GM23248 (cell line): ENCODE measurements at regions not wholly inside any gene's neighbourhood (a gene's known extent, or its start where the extent isn't known, plus 50 kb on each side); places are given as distances from the start of the nearest gene placed in this dataset.

Source experiments
- DNase-seq: peaks from one replicate; pipeline ENCODE4 v3.0.0-alpha.2; 2015
- H2AFZ ChIP-seq: fragments of 200-600 bp; sonication (generic); 2 replicates; pipeline ENCODE4 v1.6.1; 2016; ENCODE audit warnings: antibody characterized with exemption
- H3F3A ChIP-seq: fragments of 200-600 bp; sonication (generic); 2 replicates; pipeline ENCODE4 v1.6.1; 2016; ENCODE audit warnings: mild to moderate bottlenecking, antibody characterized with exemption, mixed run types; ENCODE audit not compliant: insufficient read depth
- H3K27ac ChIP-seq: fragments of 200-600 bp; sonication (generic); 2 replicates; pipeline ENCODE4 v1.5.1; 2016; ENCODE audit warnings: mild to moderate bottlenecking
- H3K27me3 ChIP-seq: fragments of 200-600 bp; sonication (generic); replicated peaks from 2 replicates; pipeline ENCODE4 v1.6.1; 2016; ENCODE audit warnings: mild to moderate bottlenecking; ENCODE audit not compliant: insufficient read depth
- H3K36me3 ChIP-seq: fragments of 200-600 bp; sonication (generic); 2 replicates; pipeline ENCODE4 v1.6.1; 2016; ENCODE audit warnings: low read depth, mild to moderate bottlenecking
- H3K4me1 ChIP-seq: fragments of 200-600 bp; sonication (generic); 2 replicates; pipeline ENCODE4 v1.6.1; 2016; ENCODE audit warnings: mild to moderate bottlenecking; ENCODE audit not compliant: insufficient read depth
- H3K4me2 ChIP-seq: fragments of 200-600 bp; sonication (generic); one replicate; pipeline ENCODE4 v1.6.1; 2016; ENCODE audit warnings: mild to moderate bottlenecking; ENCODE audit not compliant: unreplicated experiment
- H3K4me3 ChIP-seq: fragments of 200-600 bp; sonication (generic); 2 replicates; pipeline ENCODE4 v1.5.1; 2016; ENCODE audit warnings: mild to moderate bottlenecking
- H3K79me2 ChIP-seq: fragments of 200-600 bp; sonication (generic); 2 replicates; pipeline ENCODE4 v1.6.1; 2016; ENCODE audit warnings: mild to moderate bottlenecking; ENCODE audit not compliant: insufficient read depth
- H3K9ac ChIP-seq: fragments of 200-600 bp; sonication (generic); 2 replicates; pipeline ENCODE4 v1.6.1; 2016; ENCODE audit warnings: mild to moderate bottlenecking
- H3K9me2 ChIP-seq: fragments of 200-600 bp; sonication (generic); 2 replicates; pipeline ENCODE4 v1.6.1; 2016; ENCODE audit warnings: mixed run types, mild to moderate bottlenecking, moderate library complexity; ENCODE audit not compliant: insufficient read depth
- H3K9me3 ChIP-seq: fragments of 200-600 bp; sonication (generic); one replicate; pipeline ENCODE4 v1.6.1; 2017; ENCODE audit warnings: low read depth
- H4K20me1 ChIP-seq: fragments of 200-600 bp; sonication (generic); 2 replicates; pipeline ENCODE4 v1.6.0; 2016; ENCODE audit not compliant: insufficient read depth
- EZH2 ChIP-seq: fragments of 200-600 bp; sonication (generic); IDR thresholded peaks from 2 replicates; pipeline ENCODE4 v1.6.1; 2018; ENCODE audit warnings: antibody characterized with exemption, mild to moderate bottlenecking; ENCODE audit not compliant: insufficient read depth, poor library complexity, severe bottlenecking
- EZH2phosphoT487 ChIP-seq: fragments of 200-600 bp; sonication (generic); IDR thresholded peaks from 2 replicates; pipeline ENCODE4 v1.6.1; 2018; ENCODE audit warnings: antibody characterized with exemption, moderate library complexity, mild to moderate bottlenecking, low read depth; ENCODE audit not compliant: insufficient read depth
- WGBS, 2 experiments: methylation state at CpG; one replicate each; pipeline ENCODE4 v1.1.6; 2015 to 2017; ENCODE audit warnings: low lambda C conversion rate in 2 of 2, low coverage in 1 of 2; ENCODE audit errors: missing lambda C conversion rate in 2 of 2; 5-methylcytosine and 5-hydroxymethylcytosine counted together
- in situ Hi-C: fragments of 300-500 bp; cut with MboI; formaldehyde crosslinking; loops from 2 replicates; pipeline ENCODE4 v1.15.0; 2020

- Histone ChIP-seq H3K4me1 (no peaks in the 10 kb centered on the region), H3K4me3 (no peak overlapping the region), H3F3A (no peaks in the 10 kb centered on the region), H3K4me2 (no peak overlapping the region), H3K27me3 (no peaks in the 10 kb centered on the region), H3K27ac (no peak overlapping the region), H4K20me1 (no peaks in the 10 kb centered on the region), H3K9ac (no peak overlapping the region), H3K9me2 (no peaks in the 10 kb centered on the region), H3K36me3 (no peaks in the 10 kb centered on the region), H2AFZ (no peak overlapping the region), H3K79me2 (no peaks in the 10 kb centered on the region), H3K9me3 (no peaks in the 10 kb centered on the region)
- DNase-seq, result no peak
- TF ChIP-seq EZH2, result no peak
- no peak for TF ChIP-seq EZH2phosphoT487
- in situ Hi-C loops, result no loop called here
- 14 to 16% methylated on average over 3 of the region's 3 CpGs for WGBS, 2 experiments
Measured at GRCh38 chr5:85671223-85671970, 946.3 kb upstream of the COX7C start.

- no peak for DNase-seq
- Histone ChIP-seq H3K9ac (no peak overlapping the region), H3K9me2 (0 out of 2 replicates have a peak, but pooled peaks cover 3% of the 10 kb centered on the region), H2AFZ (no peak overlapping the region), H3K4me3 (no peak overlapping the region), H3K79me2 (no peaks in the 10 kb centered on the region), H3K36me3 (no peaks in the 10 kb centered on the region), H4K20me1 (no peaks in the 10 kb centered on the region), H3F3A (no peaks in the 10 kb centered on the region), H3K4me2 (no peak overlapping the region), H3K27ac (no peak overlapping the region), H3K4me1 (no peaks in the 10 kb centered on the region), H3K27me3 (no peaks in the 10 kb centered on the region), H3K9me3 (no peaks in the 10 kb centered on the region)
- in situ Hi-C loops, result no loop called here
- WGBS, 2 experiments, result 3% methylated on average over 2 of the region's 2 CpGs
- TF ChIP-seq EZH2phosphoT487 (no peak), EZH2 (no peak)
Measured at GRCh38 chr5:85681871-85682270, 935.9 kb upstream of the COX7C start.

GRCh38 chr5:85684351-85684750, 933.4 kb upstream of the COX7C start:
- Histone ChIP-seq H3K9me2 (peaks cover 3% of the 10 kb centered on the region; the same call in 1 of the 2 replicates), H4K20me1 (no peaks in the 10 kb centered on the region), H3K9me3 (no peaks in the 10 kb centered on the region), H3K27ac (no peak overlapping the region), H2AFZ (no peak overlapping the region), H3K36me3 (no peaks in the 10 kb centered on the region), H3K27me3 (no peaks in the 10 kb centered on the region), H3K9ac (no peak overlapping the region), H3K4me2 (no peak overlapping the region), H3K4me1 (no peaks in the 10 kb centered on the region), H3K79me2 (no peaks in the 10 kb centered on the region), H3K4me3 (no peak overlapping the region), H3F3A (no peaks in the 10 kb centered on the region)
- in situ Hi-C loops, result no loop called here
- DNase-seq, result no peak
- 20 to 33% methylated on average over 4 of the region's 4 CpGs for whole genome bisulfite sequencing, 2 experiments
- TF ChIP-seq EZH2, result no peak
- no peak for TF ChIP-seq EZH2phosphoT487

GRCh38 chr5:85703296-85703695, 914.4 kb upstream of the COX7C start:
- no peak for DNase-seq
- Histone ChIP-seq H2AFZ (no peak overlapping the region), H3K9me3 (no peaks in the 10 kb centered on the region), H3K4me3 (no peak overlapping the region), H3K36me3 (no peaks in the 10 kb centered on the region), H3F3A (no peaks in the 10 kb centered on the region), H3K4me2 (no peak overlapping the region), H3K4me1 (no peaks in the 10 kb centered on the region), H3K9me2 (no peaks in the 10 kb centered on the region), H3K27ac (no peak overlapping the region), H3K79me2 (no peaks in the 10 kb centered on the region), H4K20me1 (no peaks in the 10 kb centered on the region), H3K27me3 (no peaks in the 10 kb centered on the region), H3K9ac (no peak overlapping the region)
- in situ Hi-C loops, result no loop called here
- TF ChIP-seq EZH2, result no peak
- TF ChIP-seq EZH2phosphoT487, result no peak
- WGBS, 2 experiments, result 20 to 29% methylated on average over 1 of the region's 1 CpG

- no peaks in the 10 kb centered on the region for H4K20me1 ChIP-seq
- in situ Hi-C loops, result no loop called here
- no peaks in the 10 kb centered on the region for H3K9me2 ChIP-seq
- 6 to 13% methylated on average over 1 of the region's 1 CpG for WGBS, 2 experiments
- no peaks in the 10 kb centered on the region for H3K79me2 ChIP-seq
- H3K9me3 ChIP-seq, result no peaks in the 10 kb centered on the region
- no peak for TF ChIP-seq EZH2
- no peak for TF ChIP-seq EZH2phosphoT487
- H3K4me3 ChIP-seq, result no peak overlapping the region
- no peaks in the 10 kb centered on the region for H3K27me3 ChIP-seq
- no peak for DNase-seq
- H3K4me2 ChIP-seq, result no peak overlapping the region
- no peak overlapping the region for H2AFZ ChIP-seq
- no peak overlapping the region for H3K27ac ChIP-seq
- H3K4me1 ChIP-seq, result no peaks in the 10 kb centered on the region
- H3F3A ChIP-seq, result no peaks in the 10 kb centered on the region
- no peaks in the 10 kb centered on the region for H3K36me3 ChIP-seq
- H3K9ac ChIP-seq, result no peak overlapping the region
Measured at GRCh38 chr5:85709728-85710127, 908.0 kb upstream of the COX7C start.
